A673 (cell line): ENCODE measurements at regions not wholly inside any gene's neighbourhood (a gene's known extent, or its start where the extent isn't known, plus 50 kb on each side); places are given as distances from the start of the nearest gene placed in this dataset.

Experiments used
- BruUV-seq: library from RNA; stranded (reverse); fragments of 400-500 nt; replicated peaks from 2 replicates; lab custom pipeline; 2021; lab: Mats Ljungman, UMichigan
- CTCF ChIA-PET: fragments of 300-600 bp; sonication (Branson Sonifier 250); formaldehyde crosslinking; loops from one replicate; lab custom pipeline; 2022; ENCODE audit warnings: antibody characterized with exemption; lab: Charles Lee
- POLR2A ChIA-PET: fragments of 300-600 bp; sonication (Branson Sonifier 250); formaldehyde crosslinking; loops from one replicate; lab custom pipeline; 2022; ENCODE audit warnings: antibody characterized with exemption; ENCODE audit not compliant: low non-redundant PET; lab: Charles Lee
- DNase-seq: peaks from one replicate; pipeline ENCODE4 v3.0.0-alpha.2; 2015; ENCODE audit warnings: low spot score
- H3K27ac ChIP-seq: fragments of 200-600 bp; sonication (generic); 2 replicates; pipeline ENCODE4 v1.5.1; 2016; ENCODE audit warnings: mixed run types, low read depth, mild to moderate bottlenecking, mixed read lengths, antibody characterized with exemption, low read length; ENCODE audit not compliant: poor library complexity, severe bottlenecking
- H3K27me3 ChIP-seq: fragments of 200-600 bp; sonication (generic); replicated peaks from 2 replicates; pipeline ENCODE4 v1.6.1; 2017; ENCODE audit warnings: mixed run types, low read depth, mild to moderate bottlenecking, mixed read lengths, antibody characterized with exemption, low read length; ENCODE audit not compliant: insufficient read depth, poor library complexity
- H3K36me3 ChIP-seq: fragments of 200-600 bp; sonication (generic); 2 replicates; pipeline ENCODE4 v1.6.1; 2016; ENCODE audit warnings: mixed run types, mild to moderate bottlenecking, mixed read lengths, antibody characterized with exemption, low read length; ENCODE audit not compliant: insufficient read depth, poor library complexity, severe bottlenecking
- H3K4me1 ChIP-seq: fragments of 200-600 bp; sonication (generic); 2 replicates; pipeline ENCODE4 v1.6.1; 2017; ENCODE audit warnings: mixed run types, mild to moderate bottlenecking, mixed read lengths, antibody characterized with exemption, low read length; ENCODE audit not compliant: insufficient read depth, poor library complexity, severe bottlenecking
- H3K4me3 ChIP-seq: fragments of 200-600 bp; sonication (generic); 2 replicates; pipeline ENCODE4 v1.5.1; 2016; ENCODE audit warnings: low read depth, mixed run types, mild to moderate bottlenecking, mixed read lengths, low read length; ENCODE audit not compliant: poor library complexity, severe bottlenecking
- H3K9me3 ChIP-seq: fragments of 200-600 bp; sonication (generic); 2 replicates; pipeline ENCODE4 v1.6.1; 2016; ENCODE audit warnings: mixed run types, low read depth, mild to moderate bottlenecking, mixed read lengths, antibody characterized with exemption, low read length; ENCODE audit not compliant: poor library complexity, severe bottlenecking
- EZH2 ChIP-seq: fragments of 200-600 bp; sonication (generic); IDR thresholded peaks from 2 replicates; pipeline ENCODE4 v1.6.1; 2017; ENCODE audit warnings: borderline replicate concordance, low read depth, mild to moderate bottlenecking, mixed read lengths, antibody characterized with exemption, low read length; ENCODE audit not compliant: poor library complexity, severe bottlenecking
- intact Hi-C: fragments of 100-400 bp; cut with micrococcal nuclease; formaldehyde crosslinking; loops from one replicate; pipeline ENCODE4 v1.10.0; 2022; ENCODE audit not compliant: unreplicated experiment
- TF ChIP-seq, protein P1 (sequence below): fragments of 300-800, 200-600 bp; sonication (generic); conservative IDR thresholded peaks from 2 replicates; pipeline ENCODE4 v1.5.1; 2017; ENCODE audit warnings: low read depth, mild to moderate bottlenecking, antibody characterized with exemption, low read length, moderate library complexity, mixed read lengths

DNA sequence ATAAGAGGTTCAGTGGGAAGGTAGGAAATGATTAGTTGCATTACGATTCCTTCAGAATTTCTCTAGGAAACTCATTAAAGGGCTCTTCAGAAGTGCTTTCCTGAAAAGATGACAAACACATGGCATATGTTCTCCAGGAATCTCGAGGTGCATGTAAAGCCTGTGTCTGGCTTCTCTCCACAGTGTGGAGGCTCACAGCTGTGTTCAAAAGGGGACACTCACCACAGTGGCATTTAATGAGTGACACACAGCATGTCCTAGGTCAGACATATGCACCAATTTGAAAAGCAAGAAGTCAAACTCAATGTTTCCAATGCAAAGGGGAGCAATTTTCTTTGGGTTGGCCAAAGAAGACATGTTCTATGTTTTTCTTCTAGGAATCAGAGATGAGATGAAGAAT, 976.9 kb downstream of the MAT2B start:
- CTCF ChIA-PET = no interaction called here
- no peak for TF ChIP-seq EZH2
- TF ChIP-seq, protein P1, sequence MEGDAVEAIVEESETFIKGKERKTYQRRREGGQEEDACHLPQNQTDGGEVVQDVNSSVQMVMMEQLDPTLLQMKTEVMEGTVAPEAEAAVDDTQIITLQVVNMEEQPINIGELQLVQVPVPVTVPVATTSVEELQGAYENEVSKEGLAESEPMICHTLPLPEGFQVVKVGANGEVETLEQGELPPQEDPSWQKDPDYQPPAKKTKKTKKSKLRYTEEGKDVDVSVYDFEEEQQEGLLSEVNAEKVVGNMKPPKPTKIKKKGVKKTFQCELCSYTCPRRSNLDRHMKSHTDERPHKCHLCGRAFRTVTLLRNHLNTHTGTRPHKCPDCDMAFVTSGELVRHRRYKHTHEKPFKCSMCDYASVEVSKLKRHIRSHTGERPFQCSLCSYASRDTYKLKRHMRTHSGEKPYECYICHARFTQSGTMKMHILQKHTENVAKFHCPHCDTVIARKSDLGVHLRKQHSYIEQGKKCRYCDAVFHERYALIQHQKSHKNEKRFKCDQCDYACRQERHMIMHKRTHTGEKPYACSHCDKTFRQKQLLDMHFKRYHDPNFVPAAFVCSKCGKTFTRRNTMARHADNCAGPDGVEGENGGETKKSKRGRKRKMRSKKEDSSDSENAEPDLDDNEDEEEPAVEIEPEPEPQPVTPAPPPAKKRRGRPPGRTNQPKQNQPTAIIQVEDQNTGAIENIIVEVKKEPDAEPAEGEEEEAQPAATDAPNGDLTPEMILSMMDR = no peak
- no peaks in the 10 kb centered on the region for H3K36me3 ChIP-seq
- no peaks in the 10 kb centered on the region for H3K4me1 ChIP-seq
- no peaks in the 10 kb centered on the region for H3K27me3 ChIP-seq
- H3K27ac ChIP-seq = no peak overlapping the region
- intact Hi-C loops = no loop called here
- H3K4me3 ChIP-seq = no peak overlapping the region
- H3K9me3 ChIP-seq = no peaks in the 10 kb centered on the region
- POLR2A ChIA-PET = no interaction called here
- BruUV-seq = no TSS peak
- no peak for DNase-seq

DNA sequence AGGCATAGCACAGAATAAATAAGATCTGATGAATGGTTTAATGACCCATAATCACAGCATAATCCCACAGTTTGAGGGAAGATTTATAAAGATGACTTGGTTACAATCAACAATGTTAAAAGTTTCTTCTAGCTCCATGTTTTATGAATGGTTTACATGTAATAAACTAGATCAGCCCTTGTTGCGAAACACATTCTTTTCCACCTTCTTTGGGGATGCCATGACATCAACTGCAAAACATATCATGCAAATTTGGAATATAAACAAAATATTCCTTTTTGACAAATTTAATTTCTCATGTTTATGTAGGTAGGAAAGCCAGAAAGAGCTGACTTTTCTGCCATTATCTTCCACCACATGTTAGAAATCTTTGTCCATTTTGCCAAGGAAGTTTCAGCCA, 979.5 kb downstream of the MAT2B start:
- ChIA-PET CTCF (no interaction called here), POLR2A (no interaction called here)
- Histone ChIP-seq H3K27me3 (no peaks in the 10 kb centered on the region), H3K27ac (no peak overlapping the region), H3K4me1 (no peaks in the 10 kb centered on the region), H3K9me3 (no peaks in the 10 kb centered on the region), H3K36me3 (no peaks in the 10 kb centered on the region), H3K4me3 (no peak overlapping the region)
- no TSS peak for BruUV-seq
- TF ChIP-seq, protein P1 = no peak
- TF ChIP-seq EZH2 = no peak
- intact Hi-C loops = no loop called here
- DNase-seq = no peak

DNA sequence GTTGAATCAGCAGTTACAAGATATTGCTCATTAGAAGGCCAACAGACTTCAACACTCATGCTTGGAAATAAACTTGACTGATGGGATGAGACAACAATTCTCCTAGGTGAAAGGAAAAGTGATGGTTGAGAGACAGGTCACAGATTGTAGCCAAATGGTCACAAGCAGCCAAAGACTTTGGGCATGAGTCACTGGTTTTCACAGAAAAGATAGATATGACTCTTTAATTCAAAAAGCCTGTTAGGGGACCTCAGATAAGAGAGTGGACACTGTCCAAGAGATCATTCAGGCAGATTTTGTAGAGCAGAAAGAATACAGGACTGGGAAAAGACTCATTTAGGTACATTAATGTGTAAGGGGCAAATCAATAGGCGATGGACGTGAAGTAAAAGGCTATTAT, 982.5 kb downstream of the MAT2B start:
- no TSS peak for BruUV-seq

More for the DNA sequence above, 982.5 kb downstream of the MAT2B start:
- intact Hi-C loops = no loop called here
- Histone ChIP-seq H3K27me3 (no peaks in the 10 kb centered on the region), H3K4me3 (no peak overlapping the region), H3K9me3 (no peaks in the 10 kb centered on the region), H3K36me3 (no peaks in the 10 kb centered on the region), H3K27ac (no peak overlapping the region), H3K4me1 (no peaks in the 10 kb centered on the region)
- TF ChIP-seq EZH2 = no peak
- TF ChIP-seq, protein P1 = no peak
- CTCF ChIA-PET = no interaction called here
- DNase-seq = no peak
- POLR2A ChIA-PET = no interaction called here
